ENCODE measurements at regions not wholly inside any gene's neighbourhood (a gene's known extent, or its start where the extent isn't known, plus 50 kb on each side); places are given as distances from the start of the nearest gene placed in this dataset.

DNA sequence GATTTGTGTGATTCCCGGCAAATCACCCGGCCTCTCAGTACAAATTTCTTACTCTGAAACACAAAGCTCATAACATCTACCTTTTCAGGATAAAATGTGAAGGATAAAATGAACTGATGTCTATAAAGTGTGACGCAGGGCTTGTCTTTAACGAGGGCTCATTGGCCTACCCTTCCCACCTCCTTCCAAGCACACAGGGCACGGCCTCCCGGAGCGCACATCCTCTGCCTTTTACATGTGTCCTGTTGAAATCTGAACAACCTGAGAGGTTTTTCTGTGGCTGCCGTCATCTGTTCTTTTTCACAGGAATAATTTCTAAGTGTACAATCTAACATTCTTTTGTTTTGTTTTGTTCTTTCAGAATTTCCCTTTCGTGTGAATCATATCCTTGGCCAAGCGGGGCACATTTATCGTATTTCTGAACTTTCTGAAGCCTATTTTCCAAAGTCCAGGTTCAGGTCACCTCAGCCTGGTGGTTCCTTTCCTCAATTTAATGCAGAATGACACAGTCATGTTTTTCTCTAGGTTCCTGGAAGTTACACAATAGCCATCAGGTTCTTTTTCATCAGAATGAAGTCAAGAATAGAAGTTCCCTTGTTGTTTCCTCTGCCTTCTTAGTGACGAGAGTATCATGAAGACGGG, 53.1 kb upstream of the SPRY1 start:
- TF ChIP-seq POLR2A (IDR thresholded peaks at IDR 0.05) (no peak), CTCF (IDR thresholded peaks at IDR 0.05) (no peak), POLR2AphosphoS5 (IDR thresholded peaks at IDR 0.05; ENCODE audit: insufficient read depth in 1 of 2, low read depth in 1 of 2) (peak in 1 of 2 donors; percentile 72)

Data from vagina (tissue), 2 donors.